ENCODE measurements at regions not wholly inside any gene's neighbourhood (a gene's known extent, or its start where the extent isn't known, plus 50 kb on each side); places are given as distances from the start of the nearest gene placed in this dataset.

GRCh38 chr4:187276736-187277408 lies 553.2 kb upstream of the FAT1 start (continued):
- TF ChIP-seq RAD21 (IDR thresholded peaks at IDR 0.05 in 1 of 2, conservative IDR thresholded peaks at IDR 0.05 in 1 of 2; ENCODE audit: low read depth in 2 of 2, low read length in 2 of 2) (no peak), SAP30 (IDR thresholded peaks at IDR 0.05; ENCODE audit: insufficient read depth, insufficient replicate concordance, low read length) (no peak), POLR2A (IDR thresholded peaks at IDR 0.05; ENCODE audit: control extremely low read depth in 1 of 2, low read depth in 2 of 2, low read length in 2 of 2) (no peak), SIRT6 (IDR thresholded peaks at IDR 0.05; ENCODE audit: low read length) (no peak), SIX5 (IDR thresholded peaks at IDR 0.05; ENCODE audit: low read depth, low read length) (no peak), CBX5 (IDR thresholded peaks at IDR 0.05; ENCODE audit: low read depth, low read length) (no peak), RXRA (IDR thresholded peaks at IDR 0.05; ENCODE audit: insufficient read depth, low read depth, low read length) (no peak), YY1 (IDR thresholded peaks at IDR 0.05; ENCODE audit: low read depth, low read length) (no peak), HDAC2 (IDR thresholded peaks at IDR 0.05; ENCODE audit: borderline replicate concordance in 1 of 2, low read depth in 2 of 2, low read length in 2 of 2) (no peak), SP2 (IDR thresholded peaks at IDR 0.05; ENCODE audit: low read length) (no peak)

Data from H1 (cell line).